22Rv1 (cell line): ENCODE measurements at regions not wholly inside any gene's neighbourhood (a gene's known extent, or its start where the extent isn't known, plus 50 kb on each side); places are given as distances from the start of the nearest gene placed in this dataset.

Experiments
- H3K27ac ChIP-seq: fragments of 450-650 bp; 2 replicates; pipeline ENCODE4 v1.5.1; 2017
- CTCF ChIP-seq: fragments of 450-650 bp; IDR thresholded peaks from 2 replicates; pipeline ENCODE4 v1.5.1; 2017; ENCODE audit warnings: mild to moderate bottlenecking
- ZFX ChIP-seq: fragments of 450-650 bp; IDR thresholded peaks from 2 replicates; pipeline ENCODE4 v1.6.1; 2017; ENCODE audit warnings: antibody characterized with exemption, borderline replicate concordance

GRCh38 chr9:82127465-82127864 is 138.9 kb downstream of the SPATA31D1 start:
- H3K27ac ChIP-seq: no peak overlapping the region
- TF ChIP-seq ZFX: no peak
- TF ChIP-seq CTCF: no peak

- TF ChIP-seq ZFX: no peak
- TF ChIP-seq CTCF: no peak
- H3K27ac ChIP-seq: no peak overlapping the region
These were observed 139.6 kb downstream of the SPATA31D1 start for GRCh38 chr9:82128011-82128696.

GRCh38 chr9:82129708-82130107 is 141.1 kb downstream of the SPATA31D1 start:
- no peak overlapping the region for H3K27ac ChIP-seq
- TF ChIP-seq ZFX: no peak
- TF ChIP-seq CTCF: no peak

- no peak overlapping the region for H3K27ac ChIP-seq
- TF ChIP-seq CTCF (no peak), ZFX (no peak)
These were observed 141.9 kb downstream of the SPATA31D1 start for GRCh38 chr9:82130331-82131042.

- no peak overlapping the region for H3K27ac ChIP-seq
- no peak for TF ChIP-seq ZFX
These were observed 142.5 kb downstream of the SPATA31D1 start for GRCh38 chr9:82131072-82131471.

- H3K27ac ChIP-seq: no peak overlapping the region
- TF ChIP-seq CTCF (no peak), ZFX (no peak)
These were observed 143.5 kb downstream of the SPATA31D1 start for GRCh38 chr9:82132024-82132423.

GRCh38 chr9:82134010-82134409 is 145.4 kb downstream of the SPATA31D1 start:
- no peak for TF ChIP-seq CTCF
- no peak for TF ChIP-seq ZFX
- H3K27ac ChIP-seq: no peak overlapping the region
